DND-41 (cell line): ENCODE measurements at regions not wholly inside any gene's neighbourhood (a gene's known extent, or its start where the extent isn't known, plus 50 kb on each side); places are given as distances from the start of the nearest gene placed in this dataset.

Experiments used
- EZH2 ChIP-seq: IDR thresholded peaks from 3 replicates; pipeline ENCODE4 v1.6.1; 2012; ENCODE audit warnings: borderline replicate concordance, low read depth, mild to moderate bottlenecking, moderate library complexity, low read length, inconsistent platforms; ENCODE audit not compliant: severe bottlenecking
- TF ChIP-seq, protein P1 (sequence below): IDR thresholded peaks from 2 replicates; pipeline ENCODE4 v1.5.1; 2012; ENCODE audit warnings: borderline replicate concordance, low read length, moderate library complexity, mild to moderate bottlenecking; ENCODE audit not compliant: poor library complexity, severe bottlenecking; ENCODE audit errors: extremely low read depth

DNA sequence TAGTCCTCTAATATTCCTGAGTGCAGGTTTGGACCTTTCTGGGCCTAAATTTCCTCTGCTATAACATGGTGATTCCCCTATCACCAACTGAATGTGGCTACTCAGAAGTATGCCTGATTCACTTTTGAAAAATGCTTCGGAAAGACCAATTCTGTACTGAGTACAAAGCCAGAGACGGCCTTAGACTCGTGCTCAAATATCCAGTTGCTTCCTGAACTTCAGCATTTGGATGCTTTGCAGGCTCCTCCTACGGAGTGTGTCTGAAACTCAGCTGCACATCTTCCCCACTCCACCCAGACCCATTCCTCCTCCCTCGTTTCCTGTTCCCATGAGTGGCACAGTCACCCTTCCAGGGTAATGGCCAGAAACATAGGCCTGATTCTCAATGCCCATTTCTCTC, 98.4 kb upstream of the GADD45A start:
- no peak for TF ChIP-seq EZH2
- TF ChIP-seq, protein P1, sequence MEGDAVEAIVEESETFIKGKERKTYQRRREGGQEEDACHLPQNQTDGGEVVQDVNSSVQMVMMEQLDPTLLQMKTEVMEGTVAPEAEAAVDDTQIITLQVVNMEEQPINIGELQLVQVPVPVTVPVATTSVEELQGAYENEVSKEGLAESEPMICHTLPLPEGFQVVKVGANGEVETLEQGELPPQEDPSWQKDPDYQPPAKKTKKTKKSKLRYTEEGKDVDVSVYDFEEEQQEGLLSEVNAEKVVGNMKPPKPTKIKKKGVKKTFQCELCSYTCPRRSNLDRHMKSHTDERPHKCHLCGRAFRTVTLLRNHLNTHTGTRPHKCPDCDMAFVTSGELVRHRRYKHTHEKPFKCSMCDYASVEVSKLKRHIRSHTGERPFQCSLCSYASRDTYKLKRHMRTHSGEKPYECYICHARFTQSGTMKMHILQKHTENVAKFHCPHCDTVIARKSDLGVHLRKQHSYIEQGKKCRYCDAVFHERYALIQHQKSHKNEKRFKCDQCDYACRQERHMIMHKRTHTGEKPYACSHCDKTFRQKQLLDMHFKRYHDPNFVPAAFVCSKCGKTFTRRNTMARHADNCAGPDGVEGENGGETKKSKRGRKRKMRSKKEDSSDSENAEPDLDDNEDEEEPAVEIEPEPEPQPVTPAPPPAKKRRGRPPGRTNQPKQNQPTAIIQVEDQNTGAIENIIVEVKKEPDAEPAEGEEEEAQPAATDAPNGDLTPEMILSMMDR = no peak
